K562 (cell line): ENCODE measurements at regions not wholly inside any gene's neighbourhood (a gene's known extent, or its start where the extent isn't known, plus 50 kb on each side); places are given as distances from the start of the nearest gene placed in this dataset.

Experiments
- CCNT2 ChIP-seq: IDR thresholded peaks from 2 replicates; pipeline ENCODE4 v1.6.1; 2011; ENCODE audit warnings: borderline replicate concordance, low read depth, mild to moderate bottlenecking, moderate library complexity, mixed read lengths, low read length; ENCODE audit not compliant: insufficient read length; ENCODE audit errors: extremely low read depth
- MAFF ChIP-seq: IDR thresholded peaks from 2 replicates; pipeline ENCODE4 v1.6.1; 2012; ENCODE audit warnings: low read length, improper control_type of control experiment
- MYNN ChIP-seq, 2 experiments: sonication (generic); formaldehyde crosslinking in 1 of 2; IDR thresholded peaks; 2 replicates each; pipeline versions ENCODE4 v1.5.0 to v1.6.1; 2016 to 2020; ENCODE audit warnings: antibody characterized with exemption in 1 of 2, missing genetic modification reagents in 1 of 2
- ZBTB9 ChIP-seq: fragments of 450-650 bp; formaldehyde crosslinking; IDR thresholded peaks from 2 replicates; pipeline ENCODE4 v1.4.0; 2020; ENCODE audit warnings: mild to moderate bottlenecking, moderate library complexity
- ZNF75A ChIP-seq: fragments of 450-650 bp; formaldehyde crosslinking; IDR thresholded peaks from 2 replicates; pipeline ENCODE4 v1.4.0; 2020; ENCODE audit warnings: mild to moderate bottlenecking
- ZSCAN29 ChIP-seq: fragments of 450-650 bp; IDR thresholded peaks from 2 replicates; pipeline ENCODE4 v1.6.1; 2017
- TF ChIP-seq, protein P1 (sequence below), 2 experiments: fragments of 450-650 bp in 1 of 2; sonication (generic) in 1 of 2; formaldehyde crosslinking in 1 of 2; IDR thresholded peaks; 2 replicates each; pipeline versions ENCODE4 v1.7.1 to v1.9.0; 2016 to 2022; ENCODE audit warnings: inconsistent platforms in 1 of 2, mild to moderate bottlenecking in 1 of 2, missing genetic modification reagents in 1 of 2
- TF ChIP-seq, protein P2 (sequence below): fragments of 150-350 bp; IDR thresholded peaks from 2 replicates; pipeline ENCODE4 v1.6.1; 2014; ENCODE audit warnings: low read depth, mild to moderate bottlenecking, low read length, borderline replicate concordance

DNA sequence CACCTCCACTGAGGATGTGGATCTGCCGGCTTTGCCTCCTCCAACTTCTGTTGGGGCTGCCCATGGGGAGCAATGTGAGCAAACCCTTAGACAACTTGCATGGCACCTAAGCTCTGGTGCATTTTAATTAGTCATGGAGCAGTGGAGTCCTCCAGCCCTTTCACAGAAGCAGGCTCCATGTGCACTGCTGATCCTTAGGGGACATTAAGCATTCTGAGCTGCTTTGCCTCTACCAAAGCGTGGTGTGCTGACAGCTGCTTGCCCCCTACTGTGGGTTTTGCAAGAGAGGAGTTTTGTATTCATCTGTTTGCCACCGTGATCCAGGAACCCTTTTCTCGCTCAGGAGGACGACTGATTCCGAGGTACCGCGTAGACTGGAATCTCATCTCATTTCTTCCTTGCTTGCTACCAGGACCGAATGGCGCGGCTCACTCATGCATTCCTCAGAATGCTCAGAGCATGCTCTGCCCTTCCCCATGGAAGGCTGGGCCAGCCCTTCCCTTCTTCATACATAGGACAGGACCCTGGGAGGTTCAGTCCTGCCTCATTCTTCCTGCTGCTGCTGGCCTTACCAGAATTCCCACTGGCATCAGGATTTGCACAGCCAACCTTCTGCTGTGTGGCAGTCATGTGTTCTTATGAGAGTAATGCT is 432.5 kb downstream of the GADD45G start (continued):
- TF ChIP-seq, protein P1, sequence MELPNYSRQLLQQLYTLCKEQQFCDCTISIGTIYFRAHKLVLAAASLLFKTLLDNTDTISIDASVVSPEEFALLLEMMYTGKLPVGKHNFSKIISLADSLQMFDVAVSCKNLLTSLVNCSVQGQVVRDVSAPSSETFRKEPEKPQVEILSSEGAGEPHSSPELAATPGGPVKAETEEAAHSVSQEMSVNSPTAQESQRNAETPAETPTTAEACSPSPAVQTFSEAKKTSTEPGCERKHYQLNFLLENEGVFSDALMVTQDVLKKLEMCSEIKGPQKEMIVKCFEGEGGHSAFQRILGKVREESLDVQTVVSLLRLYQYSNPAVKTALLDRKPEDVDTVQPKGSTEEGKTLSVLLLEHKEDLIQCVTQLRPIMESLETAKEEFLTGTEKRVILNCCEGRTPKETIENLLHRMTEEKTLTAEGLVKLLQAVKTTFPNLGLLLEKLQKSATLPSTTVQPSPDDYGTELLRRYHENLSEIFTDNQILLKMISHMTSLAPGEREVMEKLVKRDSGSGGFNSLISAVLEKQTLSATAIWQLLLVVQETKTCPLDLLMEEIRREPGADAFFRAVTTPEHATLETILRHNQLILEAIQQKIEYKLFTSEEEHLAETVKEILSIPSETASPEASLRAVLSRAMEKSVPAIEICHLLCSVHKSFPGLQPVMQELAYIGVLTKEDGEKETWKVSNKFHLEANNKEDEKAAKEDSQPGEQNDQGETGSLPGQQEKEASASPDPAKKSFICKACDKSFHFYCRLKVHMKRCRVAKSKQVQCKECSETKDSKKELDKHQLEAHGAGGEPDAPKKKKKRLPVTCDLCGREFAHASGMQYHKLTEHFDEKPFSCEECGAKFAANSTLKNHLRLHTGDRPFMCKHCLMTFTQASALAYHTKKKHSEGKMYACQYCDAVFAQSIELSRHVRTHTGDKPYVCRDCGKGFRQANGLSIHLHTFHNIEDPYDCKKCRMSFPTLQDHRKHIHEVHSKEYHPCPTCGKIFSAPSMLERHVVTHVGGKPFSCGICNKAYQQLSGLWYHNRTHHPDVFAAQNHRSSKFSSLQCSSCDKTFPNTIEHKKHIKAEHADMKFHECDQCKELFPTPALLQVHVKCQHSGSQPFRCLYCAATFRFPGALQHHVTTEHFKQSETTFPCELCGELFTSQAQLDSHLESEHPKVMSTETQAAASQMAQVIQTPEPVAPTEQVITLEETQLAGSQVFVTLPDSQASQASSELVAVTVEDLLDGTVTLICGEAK (IDR thresholded peaks at IDR 0.05), result no peak
- TF ChIP-seq, protein P1 (CRISPR knock-in tag; IDR thresholded peaks at IDR 0.05), result no peak
- TF ChIP-seq, protein P2, sequence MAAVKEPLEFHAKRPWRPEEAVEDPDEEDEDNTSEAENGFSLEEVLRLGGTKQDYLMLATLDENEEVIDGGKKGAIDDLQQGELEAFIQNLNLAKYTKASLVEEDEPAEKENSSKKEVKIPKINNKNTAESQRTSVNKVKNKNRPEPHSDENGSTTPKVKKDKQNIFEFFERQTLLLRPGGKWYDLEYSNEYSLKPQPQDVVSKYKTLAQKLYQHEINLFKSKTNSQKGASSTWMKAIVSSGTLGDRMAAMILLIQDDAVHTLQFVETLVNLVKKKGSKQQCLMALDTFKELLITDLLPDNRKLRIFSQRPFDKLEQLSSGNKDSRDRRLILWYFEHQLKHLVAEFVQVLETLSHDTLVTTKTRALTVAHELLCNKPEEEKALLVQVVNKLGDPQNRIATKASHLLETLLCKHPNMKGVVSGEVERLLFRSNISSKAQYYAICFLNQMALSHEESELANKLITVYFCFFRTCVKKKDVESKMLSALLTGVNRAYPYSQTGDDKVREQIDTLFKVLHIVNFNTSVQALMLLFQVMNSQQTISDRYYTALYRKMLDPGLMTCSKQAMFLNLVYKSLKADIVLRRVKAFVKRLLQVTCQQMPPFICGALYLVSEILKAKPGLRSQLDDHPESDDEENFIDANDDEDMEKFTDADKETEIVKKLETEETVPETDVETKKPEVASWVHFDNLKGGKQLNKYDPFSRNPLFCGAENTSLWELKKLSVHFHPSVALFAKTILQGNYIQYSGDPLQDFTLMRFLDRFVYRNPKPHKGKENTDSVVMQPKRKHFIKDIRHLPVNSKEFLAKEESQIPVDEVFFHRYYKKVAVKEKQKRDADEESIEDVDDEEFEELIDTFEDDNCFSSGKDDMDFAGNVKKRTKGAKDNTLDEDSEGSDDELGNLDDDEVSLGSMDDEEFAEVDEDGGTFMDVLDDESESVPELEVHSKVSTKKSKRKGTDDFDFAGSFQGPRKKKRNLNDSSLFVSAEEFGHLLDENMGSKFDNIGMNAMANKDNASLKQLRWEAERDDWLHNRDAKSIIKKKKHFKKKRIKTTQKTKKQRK, result no peak
- no peak for TF ChIP-seq CCNT2
- TF ChIP-seq MYNN (IDR thresholded peaks at IDR 0.05), result no peak
- TF ChIP-seq MYNN (CRISPR knock-in tag; IDR thresholded peaks at IDR 0.05), result no peak
- TF ChIP-seq ZNF75A (CRISPR knock-in tag), result no peak
- TF ChIP-seq ZSCAN29, result no peak
- no peak for TF ChIP-seq ZBTB9
- TF ChIP-seq MAFF, result no peak
- TF ChIP-seq, all 486 proteins: peak for 0
